ENCODE measurements at regions not wholly inside any gene's neighbourhood (a gene's known extent, or its start where the extent isn't known, plus 50 kb on each side); places are given as distances from the start of the nearest gene placed in this dataset.

GRCh38 chr5:166750376-166750775, 1541.1 kb upstream of the WWC1 start:
- no peak for TF ChIP-seq PATZ1 (CRISPR knock-in tag; IDR thresholded peaks at IDR 0.05; ENCODE audit: borderline replicate concordance)
- TF ChIP-seq CSDC2 (CRISPR knock-in tag; IDR thresholded peaks at IDR 0.05), result no peak
- TF ChIP-seq TCF4 (CRISPR knock-in tag; IDR thresholded peaks at IDR 0.05; ENCODE audit: borderline replicate concordance), result no peak
- no peak for TF ChIP-seq SNAI2 (CRISPR knock-in tag; IDR thresholded peaks at IDR 0.05)
- TF ChIP-seq ARNTL (CRISPR knock-in tag; IDR thresholded peaks at IDR 0.05; ENCODE audit: borderline replicate concordance, low read depth), result no peak

All from SK-N-SH treated with all-trans-retinoic acid at 6 μM for 48 hours (cell line).